Suprapubic skin (tissue), 4 donors: ENCODE measurements at regions not wholly inside any gene's neighbourhood (a gene's known extent, or its start where the extent isn't known, plus 50 kb on each side); places are given as distances from the start of the nearest gene placed in this dataset.

Experiments used
- DNase-seq, 2 donors: peaks; one replicate each; pipeline ENCODE4 v3.0.0-alpha.2; 2019; ENCODE audit warnings: low spot score in 2 of 2
- H3K27ac ChIP-seq: fragments of 200-600 bp; sonication (generic); one replicate; pipeline ENCODE4 v1.5.1; 2019
- H3K27me3 ChIP-seq: fragments of 200-600 bp; sonication (generic); one replicate; pipeline ENCODE4 v1.5.1; 2019
- H3K36me3 ChIP-seq: fragments of 200-600 bp; sonication (generic); one replicate; pipeline ENCODE4 v1.5.1; 2019
- H3K4me1 ChIP-seq: fragments of 200-600 bp; sonication (generic); one replicate; pipeline ENCODE4 v1.5.1; 2019
- H3K4me3 ChIP-seq: fragments of 200-600 bp; sonication (generic); one replicate; pipeline ENCODE4 v1.5.1; 2019; ENCODE audit warnings: mild to moderate bottlenecking
- H3K9me3 ChIP-seq: fragments of 200-600 bp; sonication (generic); one replicate; pipeline ENCODE4 v1.5.1; 2019
- CTCF ChIP-seq, 2 donors: fragments of 200-600 bp in 1 of 2; fragments of 450-650 bp in 1 of 2; sonication (generic) in 1 of 2; IDR thresholded peaks; one replicate each; pipeline ENCODE4 v1.5.1; 2016 to 2019; ENCODE audit warnings: antibody characterized with exemption in 2 of 2, mild to moderate bottlenecking in 1 of 2, moderate library complexity in 1 of 2
- EP300 ChIP-seq: sonication (generic); formaldehyde crosslinking; IDR thresholded peaks from one replicate; pipeline ENCODE4 v1.6.1; 2017; ENCODE audit warnings: antibody characterized with exemption
- POLR2A ChIP-seq, 2 donors: fragments of 450-650 bp; IDR thresholded peaks; one replicate each; pipeline ENCODE4 v1.6.1; 2017; ENCODE audit warnings: antibody characterized with exemption in 2 of 2, mild to moderate bottlenecking in 2 of 2, moderate library complexity in 2 of 2
- POLR2AphosphoS5 ChIP-seq, 3 donors: sonication (generic); formaldehyde crosslinking; IDR thresholded peaks; one replicate each; pipeline ENCODE4 v1.6.1; 2017; ENCODE audit warnings: antibody characterized with exemption in 3 of 3
- WGBS: methylation state at CpG from one replicate; pipeline ENCODE4 v1.1.5; 2018; 5-methylcytosine and 5-hydroxymethylcytosine counted together

- 81% methylated on average over 7 of the region's 7 CpGs for WGBS
- Histone ChIP-seq H3K9me3 (no peaks in the 10 kb centered on the region), H3K36me3 (no peaks in the 10 kb centered on the region), H3K27me3 (no peaks in the 10 kb centered on the region), H3K4me1 (no peaks in the 10 kb centered on the region), H3K27ac (no peak overlapping the region), H3K4me3 (no peak overlapping the region)
- DNase-seq, result no peak
- TF ChIP-seq POLR2AphosphoS5 (IDR thresholded peaks at IDR 0.05) (no peak), CTCF (IDR thresholded peaks at IDR 0.05) (no peak), EP300 (no peak), POLR2A (IDR thresholded peaks at IDR 0.05) (no peak)
Observed at GRCh38 chr2:47664817-47665216, 94.0 kb upstream of the KCNK12 start.

DNA sequence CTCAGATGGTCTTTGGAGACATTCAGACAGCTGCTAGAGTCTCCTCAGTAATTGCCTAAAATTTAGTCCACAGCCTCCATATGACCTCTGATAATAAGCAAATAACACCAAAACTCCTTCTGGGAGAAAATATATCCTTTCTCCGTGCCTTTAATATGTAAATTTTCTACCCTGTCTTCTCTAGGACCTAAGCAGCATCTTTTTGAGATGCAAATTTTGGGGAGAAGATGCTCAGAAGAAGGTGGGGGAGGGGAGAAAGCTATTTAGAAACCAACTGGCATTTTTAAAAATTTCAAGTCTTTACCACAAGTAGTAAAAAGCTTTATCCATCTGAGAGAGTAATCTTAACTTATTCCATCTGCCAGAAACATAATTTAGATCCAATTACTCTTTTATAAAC, 91.8 kb upstream of the KCNK12 start:
- Histone ChIP-seq H3K27ac (no peak overlapping the region), H3K9me3 (no peaks in the 10 kb centered on the region), H3K27me3 (no peaks in the 10 kb centered on the region), H3K36me3 (no peaks in the 10 kb centered on the region), H3K4me1 (no peaks in the 10 kb centered on the region), H3K4me3 (no peak overlapping the region)
- no peak for DNase-seq
- TF ChIP-seq CTCF (IDR thresholded peaks at IDR 0.05), result no peak
- no peak for TF ChIP-seq POLR2AphosphoS5 (IDR thresholded peaks at IDR 0.05)
- TF ChIP-seq EP300, result no peak
- no peak for TF ChIP-seq POLR2A (IDR thresholded peaks at IDR 0.05)
- 37% methylated on average over 1 of the region's 1 CpG for WGBS

DNA sequence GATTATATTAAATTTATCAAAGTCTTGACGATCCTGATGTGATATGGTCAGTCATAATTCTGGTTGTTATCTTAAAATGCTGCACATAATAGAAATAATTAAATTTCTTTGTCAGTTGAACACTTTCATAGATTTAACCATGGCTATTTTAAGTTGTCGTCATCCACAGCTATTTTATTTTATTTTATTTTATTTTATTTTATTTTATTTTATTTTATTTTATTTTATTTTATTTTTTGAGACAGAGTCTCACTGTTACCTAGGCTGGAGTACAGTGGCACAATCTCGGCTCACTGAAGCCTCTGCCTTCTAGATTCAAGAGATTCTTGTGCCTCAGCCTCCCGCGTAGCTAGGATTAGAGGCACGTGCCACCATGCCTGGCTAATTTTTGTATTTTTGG, 90.5 kb upstream of the KCNK12 start:
- DNase-seq, result no peak
- Histone ChIP-seq H3K4me1 (no peaks in the 10 kb centered on the region), H3K4me3 (no peak overlapping the region), H3K27ac (no peak overlapping the region), H3K9me3 (no peaks in the 10 kb centered on the region), H3K27me3 (no peaks in the 10 kb centered on the region), H3K36me3 (no peaks in the 10 kb centered on the region)
- WGBS, result 94% methylated on average over 6 of the region's 6 CpGs
- TF ChIP-seq POLR2A (IDR thresholded peaks at IDR 0.05) (no peak), EP300 (no peak), POLR2AphosphoS5 (IDR thresholded peaks at IDR 0.05) (no peak)

GRCh38 chr2:47660168-47660567, 89.4 kb upstream of the KCNK12 start:
- TF ChIP-seq POLR2AphosphoS5 (IDR thresholded peaks at IDR 0.05), result no peak
- no peak for TF ChIP-seq EP300
- TF ChIP-seq POLR2A (IDR thresholded peaks at IDR 0.05), result no peak
- TF ChIP-seq CTCF (IDR thresholded peaks at IDR 0.05), result no peak
- Histone ChIP-seq H3K4me1 (no peaks in the 10 kb centered on the region), H3K27me3 (no peaks in the 10 kb centered on the region), H3K4me3 (no peak overlapping the region), H3K27ac (no peak overlapping the region), H3K9me3 (no peaks in the 10 kb centered on the region), H3K36me3 (no peaks in the 10 kb centered on the region)
- DNase-seq, result no peak
- WGBS, result 75% methylated on average over 3 of the region's 3 CpGs

DNA sequence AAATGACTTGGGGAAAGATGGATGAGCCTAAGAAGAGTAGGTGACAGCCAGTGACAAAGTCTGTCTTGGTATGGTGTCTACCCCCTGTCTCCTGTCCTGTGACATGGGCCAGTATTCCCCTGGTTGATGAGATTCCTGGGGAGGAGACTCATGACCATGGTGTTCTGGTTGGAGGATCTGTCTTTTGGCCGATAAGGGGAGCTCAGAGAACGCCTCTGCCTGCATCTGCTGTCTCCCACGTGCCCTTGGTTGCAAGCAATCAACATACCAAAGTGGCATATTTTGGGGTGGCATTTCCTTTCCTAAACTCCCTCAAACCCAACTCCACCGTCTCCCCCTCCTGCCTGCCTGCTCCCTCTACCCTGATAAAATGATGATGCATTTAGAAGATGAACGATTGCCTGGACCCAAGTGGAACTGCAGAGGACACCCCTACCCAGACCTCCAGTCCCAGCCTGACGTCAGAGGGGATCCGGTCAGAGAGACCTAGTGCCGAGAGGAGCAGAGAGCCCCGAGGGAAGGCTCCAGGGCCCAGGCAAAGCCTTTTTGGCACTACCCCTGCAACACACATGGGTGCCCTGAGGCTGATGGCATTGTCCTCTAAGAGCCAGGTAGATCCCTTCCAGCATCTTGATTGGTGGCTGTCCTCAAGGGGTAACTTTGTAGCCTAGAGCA, 88.0 kb upstream of the KCNK12 start:
- H3K4me1 ChIP-seq, result no peaks in the 10 kb centered on the region
- H3K36me3 ChIP-seq, result no peaks in the 10 kb centered on the region
- H3K27me3 ChIP-seq, result no peaks in the 10 kb centered on the region
- H3K27ac ChIP-seq, result no peak overlapping the region
- TF ChIP-seq EP300 (no peak), POLR2AphosphoS5 (IDR thresholded peaks at IDR 0.05) (no peak), POLR2A (IDR thresholded peaks at IDR 0.05) (no peak), CTCF (IDR thresholded peaks at IDR 0.05) (no peak)
- no peaks in the 10 kb centered on the region for H3K9me3 ChIP-seq
- no peak for DNase-seq
- 87% methylated on average over 9 of the region's 9 CpGs for WGBS
- H3K4me3 ChIP-seq, result no peak overlapping the region
